ENCODE measurements at regions not wholly inside any gene's neighbourhood (a gene's known extent, or its start where the extent isn't known, plus 50 kb on each side); places are given as distances from the start of the nearest gene placed in this dataset.

DNA sequence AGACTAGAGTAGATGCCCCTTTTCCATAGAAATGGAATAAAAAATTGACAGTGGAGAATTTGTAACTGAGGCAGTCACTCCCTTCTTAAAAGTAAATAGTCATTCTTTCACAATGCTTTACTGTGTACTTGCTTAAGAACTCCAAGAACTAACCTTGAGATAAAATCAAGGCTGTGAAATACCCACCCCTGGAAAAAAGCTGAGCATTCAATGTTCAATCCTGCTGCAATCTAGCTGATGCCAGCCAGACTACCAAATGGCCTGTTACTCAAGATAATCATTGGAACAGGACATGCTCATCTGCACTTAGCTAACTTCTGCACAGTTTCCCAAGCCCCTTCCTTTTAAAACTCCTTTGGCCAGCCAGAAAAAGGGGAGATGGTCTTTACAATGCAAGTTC, 367.4 kb upstream of the GULP1 start:
- TF ChIP-seq, protein P1, sequence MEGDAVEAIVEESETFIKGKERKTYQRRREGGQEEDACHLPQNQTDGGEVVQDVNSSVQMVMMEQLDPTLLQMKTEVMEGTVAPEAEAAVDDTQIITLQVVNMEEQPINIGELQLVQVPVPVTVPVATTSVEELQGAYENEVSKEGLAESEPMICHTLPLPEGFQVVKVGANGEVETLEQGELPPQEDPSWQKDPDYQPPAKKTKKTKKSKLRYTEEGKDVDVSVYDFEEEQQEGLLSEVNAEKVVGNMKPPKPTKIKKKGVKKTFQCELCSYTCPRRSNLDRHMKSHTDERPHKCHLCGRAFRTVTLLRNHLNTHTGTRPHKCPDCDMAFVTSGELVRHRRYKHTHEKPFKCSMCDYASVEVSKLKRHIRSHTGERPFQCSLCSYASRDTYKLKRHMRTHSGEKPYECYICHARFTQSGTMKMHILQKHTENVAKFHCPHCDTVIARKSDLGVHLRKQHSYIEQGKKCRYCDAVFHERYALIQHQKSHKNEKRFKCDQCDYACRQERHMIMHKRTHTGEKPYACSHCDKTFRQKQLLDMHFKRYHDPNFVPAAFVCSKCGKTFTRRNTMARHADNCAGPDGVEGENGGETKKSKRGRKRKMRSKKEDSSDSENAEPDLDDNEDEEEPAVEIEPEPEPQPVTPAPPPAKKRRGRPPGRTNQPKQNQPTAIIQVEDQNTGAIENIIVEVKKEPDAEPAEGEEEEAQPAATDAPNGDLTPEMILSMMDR (IDR thresholded peaks at IDR 0.05; ENCODE audit: low read depth, low read length): no peak
- H3K4me3 ChIP-seq (ENCODE audit: low read depth, low read length): no peak overlapping the region

DNA sequence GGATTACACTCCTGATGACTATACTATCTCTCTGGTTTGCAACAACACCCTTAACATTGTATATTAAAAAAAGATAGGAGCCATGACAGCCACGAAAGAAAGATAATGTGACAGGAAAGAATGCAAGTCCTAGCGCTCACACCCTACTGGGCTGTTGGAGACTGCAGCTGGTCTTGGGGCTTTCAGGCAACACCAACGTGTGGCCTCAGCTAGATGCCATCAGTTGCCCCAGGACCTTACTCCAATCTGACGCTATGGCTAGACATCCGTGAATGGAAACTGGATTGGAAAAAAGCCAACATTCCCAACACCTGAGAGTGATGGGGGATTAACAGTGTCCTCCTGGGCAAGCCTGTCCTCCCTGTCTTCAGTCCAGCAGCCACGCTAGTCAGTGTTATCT, 357.4 kb upstream of the GULP1 start:
- no peak overlapping the region for H3K4me3 ChIP-seq (ENCODE audit: low read depth, low read length)
- TF ChIP-seq, protein P1 (IDR thresholded peaks at IDR 0.05; ENCODE audit: low read depth, low read length): no peak

DNA sequence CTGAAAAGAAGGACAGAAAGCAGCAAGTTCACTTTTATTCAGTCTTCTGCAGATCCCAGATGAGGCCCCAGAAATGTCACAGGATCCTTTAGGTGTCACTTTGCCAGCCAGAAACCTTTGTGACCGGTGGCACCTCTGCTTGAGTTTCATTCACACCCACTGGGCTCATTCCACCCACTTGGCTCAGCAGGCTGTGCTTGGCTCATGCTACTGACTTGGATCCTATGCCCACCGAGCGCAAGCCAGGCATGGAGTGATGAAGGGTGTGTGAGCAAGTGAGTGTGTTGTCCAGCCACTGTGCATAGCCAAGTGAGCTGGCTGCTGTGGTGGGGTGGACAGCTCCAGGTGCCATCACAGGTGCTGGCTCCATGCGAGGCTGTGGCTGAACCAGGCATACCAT, 357.0 kb upstream of the GULP1 start:
- no peak overlapping the region for H3K4me3 ChIP-seq (ENCODE audit: low read depth, low read length)
- TF ChIP-seq, protein P1 (IDR thresholded peaks at IDR 0.05; ENCODE audit: low read depth, low read length): no peak

DNA sequence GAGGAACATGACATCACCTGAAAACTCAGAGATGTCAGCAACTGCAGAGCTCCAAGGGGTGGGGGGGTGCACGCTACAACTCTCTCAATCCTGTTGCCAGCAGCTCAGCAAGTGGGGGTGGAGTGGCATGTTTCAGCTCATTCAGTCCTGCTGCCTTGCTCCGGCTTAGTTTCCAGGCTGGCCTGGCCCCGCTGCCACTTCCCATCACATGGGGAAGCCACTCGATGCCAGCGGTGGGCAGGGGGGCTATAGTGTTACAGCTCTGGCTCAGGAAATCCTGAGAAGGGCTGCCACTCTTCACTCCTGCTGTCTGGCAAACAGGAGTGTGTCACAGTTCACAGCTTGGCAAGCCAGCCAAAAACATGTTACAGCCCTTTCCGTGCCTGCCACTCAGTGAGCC, 356.5 kb upstream of the GULP1 start:
- H3K4me3 ChIP-seq (ENCODE audit: low read depth, low read length): no peak overlapping the region
- TF ChIP-seq, protein P1 (IDR thresholded peaks at IDR 0.05; ENCODE audit: low read depth, low read length): no peak

DNA sequence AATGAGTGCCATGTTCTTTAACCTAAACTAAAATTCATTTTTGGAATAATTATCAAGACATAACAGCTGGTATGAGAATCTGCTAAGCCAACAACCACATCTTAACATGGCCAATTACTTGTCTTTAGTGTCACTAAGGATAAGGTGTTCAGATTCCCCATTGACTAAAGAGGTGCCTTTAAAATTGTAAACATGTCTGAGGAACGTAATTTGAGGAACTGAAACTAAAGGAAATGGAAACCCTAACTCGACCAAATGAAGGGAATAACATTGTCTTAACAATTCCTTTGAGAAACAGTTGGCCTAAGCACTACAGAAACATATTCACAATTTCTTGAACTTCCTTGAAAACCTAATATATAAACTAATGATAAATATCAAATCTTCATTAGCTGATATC, 355.4 kb upstream of the GULP1 start:
- TF ChIP-seq, protein P1 (IDR thresholded peaks at IDR 0.05; ENCODE audit: low read depth, low read length): no peak
- H3K4me3 ChIP-seq (ENCODE audit: low read depth, low read length): no peak overlapping the region

DNA sequence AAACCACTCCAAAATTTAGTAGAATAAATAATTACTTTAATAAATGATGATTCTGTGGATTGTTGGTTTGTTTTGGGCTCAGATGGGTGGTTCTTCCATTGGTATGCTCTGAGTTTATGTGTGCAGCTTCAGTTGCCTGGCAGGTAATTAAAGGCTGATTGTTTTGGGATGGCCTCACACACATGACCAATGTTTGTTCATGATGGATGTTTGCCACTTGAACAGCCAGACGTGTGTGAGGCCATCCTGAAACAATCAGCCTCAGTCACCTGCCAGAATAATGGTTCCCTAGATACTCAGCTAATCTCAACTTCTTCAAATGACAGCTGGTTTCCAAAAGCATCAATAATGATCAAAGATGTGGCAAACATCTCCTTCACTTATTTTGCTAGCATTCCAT, 352.5 kb upstream of the GULP1 start:
- TF ChIP-seq, protein P1 (IDR thresholded peaks at IDR 0.05; ENCODE audit: low read depth, low read length): no peak
- no peak overlapping the region for H3K4me3 ChIP-seq (ENCODE audit: low read depth, low read length)

DNA sequence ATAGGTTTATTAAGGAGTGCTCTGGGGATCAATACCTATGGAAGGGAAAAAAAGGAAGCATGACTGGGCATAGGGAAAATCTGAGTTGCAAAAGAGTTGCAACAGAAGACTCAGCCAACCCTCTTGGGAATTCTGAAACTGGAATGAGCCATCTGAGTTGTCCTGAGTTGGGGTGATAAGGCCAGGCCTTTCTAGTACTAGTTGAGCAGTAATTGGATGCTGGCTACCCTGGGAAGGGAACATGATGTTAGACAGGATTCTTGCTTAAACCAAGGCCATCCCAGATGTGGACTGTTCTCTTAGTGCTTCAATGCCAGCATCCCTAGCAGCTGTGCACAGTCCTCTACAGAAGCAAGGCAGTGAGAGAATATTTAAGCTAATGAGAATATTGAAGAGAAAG, 348.8 kb upstream of the GULP1 start:
- TF ChIP-seq, protein P1 (IDR thresholded peaks at IDR 0.05; ENCODE audit: low read depth, low read length): no peak
- no peak overlapping the region for H3K4me3 ChIP-seq (ENCODE audit: low read depth, low read length)
